HG03521 (cell line): ENCODE measurements at regions not wholly inside any gene's neighbourhood (a gene's known extent, or its start where the extent isn't known, plus 50 kb on each side); places are given as distances from the start of the nearest gene placed in this dataset.
A peak's percentile ranks its signal among the peaks of the same experiment; 100 is the strongest.
"Not testable (repeated sequence)": the region's sequence is repeated elsewhere in the genome, so short reads cannot be mapped to it uniquely, and the experiment has no call there.

Experiments used
- ATAC-seq: cut with Tn5 transposase; IDR thresholded peaks from one replicate; pipeline ENCODE4 v1.9.1; 2021; ENCODE audit warnings: mild to moderate bottlenecking, moderate library complexity; ENCODE audit not compliant: unreplicated experiment

- not testable (repeated sequence) for ATAC-seq
Observed at GRCh38 chr9:41019858-41020562, 108.5 kb downstream of the FOXD4L6 start.

GRCh38 chr9:41018948-41019347, 109.5 kb downstream of the FOXD4L6 start:
- ATAC-seq = not testable (repeated sequence)

- ATAC-seq = not testable (repeated sequence)
Observed at GRCh38 chr9:41016699-41017098, 111.8 kb downstream of the FOXD4L6 start.

GRCh38 chr9:40999952-41000700, 128.4 kb downstream of the FOXD4L6 start:
- not testable (repeated sequence) for ATAC-seq

GRCh38 chr9:40995490-40995889, 133.0 kb downstream of the FOXD4L6 start:
- ATAC-seq = not testable (repeated sequence)

DNA sequence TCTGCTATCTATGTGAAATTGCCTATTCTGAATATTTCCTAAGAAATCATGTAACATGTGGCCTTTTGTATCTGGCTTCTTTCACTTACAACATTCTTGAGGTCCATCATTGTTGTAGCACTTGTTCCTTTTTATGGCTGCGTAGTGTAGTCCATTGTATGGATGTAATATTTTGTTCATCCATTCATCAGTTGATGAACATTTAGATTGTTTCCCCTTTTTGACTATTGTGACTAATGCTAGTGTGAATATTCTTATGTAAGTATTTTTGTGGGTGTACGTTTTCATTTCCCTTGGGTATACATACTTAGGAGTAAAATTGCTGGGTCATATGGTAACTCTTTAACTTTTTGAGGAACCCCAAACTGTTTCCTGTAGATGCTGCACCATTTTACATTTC, 134.6 kb downstream of the FOXD4L6 start:
- ATAC-seq = not testable (repeated sequence)

DNA sequence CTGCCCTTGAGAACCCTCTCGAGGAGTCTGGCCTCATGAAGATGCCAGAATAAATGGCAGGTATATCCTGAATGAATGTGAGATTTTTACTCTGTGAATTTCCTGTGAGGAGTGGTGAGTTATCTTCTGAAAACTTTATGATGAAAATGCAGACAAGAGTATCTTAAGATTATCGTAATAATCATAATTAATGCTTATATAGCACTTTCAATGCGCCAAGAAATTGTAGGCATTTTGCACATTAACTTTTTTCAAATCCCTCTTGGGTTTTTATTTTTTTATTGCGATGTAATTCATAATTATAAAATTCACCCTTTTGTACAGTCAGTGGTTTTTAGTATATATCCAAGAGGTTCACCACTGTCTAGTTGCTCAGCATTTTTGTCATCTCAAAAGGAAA, 135.1 kb downstream of the FOXD4L6 start:
- not testable (repeated sequence) for ATAC-seq

DNA sequence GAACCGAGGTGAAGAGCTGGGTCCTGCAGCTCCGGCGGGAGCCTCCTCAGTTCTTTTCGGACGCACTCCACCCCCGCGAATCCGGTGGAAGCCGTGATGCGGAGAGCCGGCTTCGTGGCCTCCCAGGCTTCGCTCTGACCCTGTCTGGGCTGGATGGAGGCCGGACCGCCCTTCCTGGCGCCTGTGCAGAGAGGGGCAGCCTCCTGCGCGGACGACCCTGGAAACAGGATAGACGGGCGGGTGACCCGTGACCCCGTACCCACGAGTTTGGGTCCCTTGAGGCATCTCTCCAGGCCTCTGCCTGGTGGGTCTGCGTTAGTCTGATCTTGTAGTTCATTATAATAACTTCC, 136.0 kb downstream of the FOXD4L6 start:
- peak; percentile 29 for ATAC-seq

- ATAC-seq = peak; percentile 100
Observed at GRCh38 chr9:40991741-40992471, 136.6 kb downstream of the FOXD4L6 start.

DNA sequence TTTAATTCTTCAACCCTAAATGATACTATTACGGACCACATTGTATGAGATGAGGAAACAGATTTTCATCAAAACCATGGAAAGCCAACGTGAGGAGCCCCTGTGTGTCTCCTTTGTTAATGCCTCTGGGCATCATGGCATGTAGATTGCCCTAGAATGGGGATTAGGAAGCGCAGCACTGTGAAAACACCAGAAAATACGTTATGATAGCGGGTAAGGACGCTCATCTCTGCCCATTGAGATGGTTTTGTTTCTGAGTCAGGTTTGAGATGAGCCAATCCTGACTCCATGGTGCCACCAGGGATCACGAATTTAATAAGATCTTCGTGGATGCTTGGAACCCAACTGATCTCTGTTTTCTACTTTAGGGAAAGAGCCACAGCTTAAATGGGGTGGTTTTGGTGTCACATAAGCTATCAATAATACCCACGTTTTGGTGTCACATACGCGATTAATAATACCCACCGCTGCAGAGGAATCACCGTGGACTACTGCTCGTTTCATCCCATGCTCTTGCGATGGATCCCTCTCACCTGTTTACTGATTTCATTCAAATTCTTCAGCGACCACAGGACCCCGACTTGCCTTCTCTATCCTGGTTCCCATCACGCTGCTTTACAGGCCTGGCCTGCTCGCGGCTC, 137.3 kb downstream of the FOXD4L6 start:
- not testable (repeated sequence) for ATAC-seq

- ATAC-seq = not testable (repeated sequence)
Observed at GRCh38 chr9:40986332-40986731, 142.1 kb downstream of the FOXD4L6 start.

GRCh38 chr9:40975351-40975750, 153.1 kb downstream of the FOXD4L6 start:
- not testable (repeated sequence) for ATAC-seq

- not testable (repeated sequence) for ATAC-seq
Observed at GRCh38 chr9:40974912-40975311, 153.6 kb downstream of the FOXD4L6 start.

GRCh38 chr9:40971773-40972172, 156.7 kb downstream of the FOXD4L6 start:
- ATAC-seq = not testable (repeated sequence)

- ATAC-seq = not testable (repeated sequence)
Observed at GRCh38 chr9:40970340-40970739, 158.1 kb downstream of the FOXD4L6 start.

DNA sequence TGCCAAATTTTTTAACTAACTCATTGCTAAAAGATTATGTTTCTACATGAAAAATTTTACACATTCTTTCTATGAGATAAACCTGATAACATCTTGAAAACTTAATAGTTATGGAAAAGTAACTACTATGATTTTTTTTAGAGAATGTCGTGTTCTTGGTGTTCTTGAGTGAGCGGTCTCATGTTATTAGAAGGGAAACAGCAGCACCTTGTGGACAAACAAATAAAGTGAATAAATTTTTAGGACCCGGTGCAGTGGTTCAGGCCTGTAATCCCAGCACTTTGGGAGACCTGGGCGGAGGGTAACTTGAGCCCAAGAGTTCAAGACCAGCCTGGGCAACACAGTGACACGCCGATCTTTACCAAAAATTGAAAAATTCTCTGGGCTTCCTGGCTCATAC, 166.0 kb downstream of the FOXD4L6 start:
- not testable (repeated sequence) for ATAC-seq

DNA sequence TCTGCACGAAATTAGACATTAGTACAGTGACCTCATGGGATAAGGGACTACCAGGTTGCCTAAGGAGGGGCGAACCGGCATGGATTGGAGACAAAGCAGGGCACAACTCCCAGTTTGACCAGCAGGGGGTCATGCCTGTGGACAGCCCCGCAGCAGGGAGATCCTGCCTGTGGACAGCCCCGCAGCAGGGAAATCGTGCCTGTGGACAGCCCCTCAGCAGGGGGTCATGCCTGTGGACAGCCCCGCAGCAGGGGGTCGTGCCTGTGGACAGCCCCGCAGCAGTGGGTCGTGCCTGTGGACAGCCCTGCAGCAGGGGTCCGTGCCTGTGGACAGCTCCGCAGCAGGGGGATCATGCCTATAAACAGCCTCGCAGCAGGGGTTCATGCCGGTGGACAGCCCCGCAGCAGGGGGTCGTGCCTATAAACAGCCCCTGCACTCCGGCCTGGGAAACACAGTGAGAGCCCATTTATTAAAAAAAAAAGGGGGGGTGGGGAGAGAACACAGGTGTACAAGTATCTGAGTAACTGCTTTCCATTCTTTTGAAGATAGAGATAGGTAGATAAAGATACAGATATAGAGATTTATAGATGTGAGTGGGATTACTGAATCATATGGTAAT, 176.5 kb downstream of the FOXD4L6 start:
- ATAC-seq = not testable (repeated sequence)

GRCh38 chr9:40946228-40946627, 182.3 kb downstream of the FOXD4L6 start:
- not testable (repeated sequence) for ATAC-seq

DNA sequence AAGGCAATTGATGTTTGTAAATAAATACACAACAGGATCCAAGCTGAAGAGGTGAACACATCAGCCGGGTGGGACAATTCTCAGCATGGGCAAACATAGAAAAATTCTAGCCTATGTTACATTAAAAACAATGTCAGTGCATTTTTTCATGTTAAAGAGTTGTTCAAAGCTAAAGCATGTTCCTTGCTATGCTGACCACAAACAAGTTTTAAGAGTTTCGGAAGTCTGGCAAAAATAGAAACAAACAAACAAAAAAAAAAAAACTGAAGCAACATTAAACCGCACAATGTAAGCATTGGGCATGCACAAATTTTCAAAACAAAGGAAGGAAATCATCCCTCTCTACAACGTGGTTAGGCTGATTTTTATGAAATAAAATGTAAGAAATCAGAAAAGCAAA, 185.8 kb downstream of the FOXD4L6 start:
- ATAC-seq = not testable (repeated sequence)

- not testable (repeated sequence) for ATAC-seq
Observed at GRCh38 chr9:40939888-40940209, 188.6 kb downstream of the FOXD4L6 start.
